LNCAP (cell line): ENCODE measurements at regions not wholly inside any gene's neighbourhood (a gene's known extent, or its start where the extent isn't known, plus 50 kb on each side); places are given as distances from the start of the nearest gene placed in this dataset.

ENCODE experiments used
- TF ChIP-seq, protein P1 (sequence below): fragments of 450-650 bp; IDR thresholded peaks from 2 replicates; pipeline ENCODE4 v1.5.1; 2017; ENCODE audit warnings: mild to moderate bottlenecking

DNA sequence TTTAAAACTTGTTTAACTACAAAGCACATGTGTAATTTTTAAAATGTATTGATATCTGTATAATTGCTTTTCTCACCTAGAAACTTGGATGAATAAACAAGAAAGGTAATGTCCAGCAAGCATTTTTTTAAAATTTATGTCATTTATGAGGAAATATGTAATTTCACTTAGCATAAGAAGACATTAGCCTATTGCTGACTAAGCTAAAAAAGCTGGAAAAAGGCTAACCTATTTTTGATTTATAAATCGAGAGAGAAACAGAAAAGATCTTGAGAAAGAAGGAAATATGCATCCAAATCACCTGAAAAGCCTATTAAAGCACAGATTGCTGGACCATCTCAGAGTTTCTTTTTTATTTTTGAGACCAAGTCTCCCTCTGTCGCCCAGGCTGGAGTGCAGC, 1181.3 kb downstream of the SLITRK1 start:
- TF ChIP-seq, protein P1, sequence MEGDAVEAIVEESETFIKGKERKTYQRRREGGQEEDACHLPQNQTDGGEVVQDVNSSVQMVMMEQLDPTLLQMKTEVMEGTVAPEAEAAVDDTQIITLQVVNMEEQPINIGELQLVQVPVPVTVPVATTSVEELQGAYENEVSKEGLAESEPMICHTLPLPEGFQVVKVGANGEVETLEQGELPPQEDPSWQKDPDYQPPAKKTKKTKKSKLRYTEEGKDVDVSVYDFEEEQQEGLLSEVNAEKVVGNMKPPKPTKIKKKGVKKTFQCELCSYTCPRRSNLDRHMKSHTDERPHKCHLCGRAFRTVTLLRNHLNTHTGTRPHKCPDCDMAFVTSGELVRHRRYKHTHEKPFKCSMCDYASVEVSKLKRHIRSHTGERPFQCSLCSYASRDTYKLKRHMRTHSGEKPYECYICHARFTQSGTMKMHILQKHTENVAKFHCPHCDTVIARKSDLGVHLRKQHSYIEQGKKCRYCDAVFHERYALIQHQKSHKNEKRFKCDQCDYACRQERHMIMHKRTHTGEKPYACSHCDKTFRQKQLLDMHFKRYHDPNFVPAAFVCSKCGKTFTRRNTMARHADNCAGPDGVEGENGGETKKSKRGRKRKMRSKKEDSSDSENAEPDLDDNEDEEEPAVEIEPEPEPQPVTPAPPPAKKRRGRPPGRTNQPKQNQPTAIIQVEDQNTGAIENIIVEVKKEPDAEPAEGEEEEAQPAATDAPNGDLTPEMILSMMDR: no peak

DNA sequence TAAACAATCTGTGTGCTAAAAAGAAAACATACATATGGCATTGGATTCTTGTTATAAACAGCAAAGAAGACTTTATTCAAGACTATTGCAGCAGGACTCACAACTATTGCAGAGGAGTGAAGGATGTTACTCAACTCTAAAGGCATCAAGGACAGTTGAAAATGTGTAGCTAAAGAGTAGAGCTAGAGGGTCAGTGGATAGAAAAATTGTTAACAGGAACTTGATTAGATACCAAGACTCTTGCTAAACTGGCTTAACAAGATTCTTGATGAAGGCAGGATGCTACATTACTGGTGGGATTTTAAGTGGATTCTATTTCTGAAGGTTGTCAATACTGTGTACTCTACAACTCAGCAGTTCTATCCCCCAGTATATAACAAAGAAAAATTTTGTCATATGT, 1183.3 kb downstream of the SLITRK1 start:
- TF ChIP-seq, protein P1: no peak

DNA sequence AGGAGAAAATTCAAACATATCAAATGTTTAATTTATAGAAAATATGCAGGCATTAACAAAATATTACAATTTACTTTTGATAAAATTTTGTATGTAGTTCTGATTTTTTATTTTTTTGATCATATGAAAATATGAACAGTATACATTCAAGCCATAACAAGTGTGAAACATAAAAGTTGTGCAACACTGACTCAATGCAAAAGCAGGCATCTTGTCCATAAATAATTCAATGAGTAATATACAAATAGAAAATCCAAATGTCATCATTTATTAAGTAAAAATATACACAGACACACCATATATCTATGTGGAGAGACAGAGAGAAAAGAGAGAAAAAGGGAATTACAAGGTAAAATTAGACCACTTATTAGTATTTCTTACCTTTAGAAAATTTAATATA, 1183.9 kb downstream of the SLITRK1 start:
- TF ChIP-seq, protein P1: no peak

DNA sequence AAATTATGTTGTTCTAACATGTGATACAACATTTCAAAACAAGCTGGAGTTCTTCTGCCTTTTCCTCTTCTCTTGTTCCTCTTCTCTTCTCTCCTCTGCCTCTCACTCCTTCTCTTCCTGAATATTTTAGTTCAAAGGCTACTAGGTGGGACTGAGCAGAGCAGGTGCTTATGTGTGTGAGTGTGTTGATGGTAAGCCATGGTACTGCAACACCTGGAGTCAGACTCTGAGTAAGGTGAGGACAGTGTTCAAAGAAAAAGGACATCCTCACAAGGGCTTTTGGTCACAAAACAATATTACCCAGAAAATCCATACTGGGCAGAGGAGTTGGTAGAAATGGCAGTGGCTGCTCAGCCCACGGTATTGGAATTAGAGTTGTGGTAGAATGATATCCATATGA, 1188.7 kb downstream of the SLITRK1 start:
- TF ChIP-seq, protein P1: no peak

DNA sequence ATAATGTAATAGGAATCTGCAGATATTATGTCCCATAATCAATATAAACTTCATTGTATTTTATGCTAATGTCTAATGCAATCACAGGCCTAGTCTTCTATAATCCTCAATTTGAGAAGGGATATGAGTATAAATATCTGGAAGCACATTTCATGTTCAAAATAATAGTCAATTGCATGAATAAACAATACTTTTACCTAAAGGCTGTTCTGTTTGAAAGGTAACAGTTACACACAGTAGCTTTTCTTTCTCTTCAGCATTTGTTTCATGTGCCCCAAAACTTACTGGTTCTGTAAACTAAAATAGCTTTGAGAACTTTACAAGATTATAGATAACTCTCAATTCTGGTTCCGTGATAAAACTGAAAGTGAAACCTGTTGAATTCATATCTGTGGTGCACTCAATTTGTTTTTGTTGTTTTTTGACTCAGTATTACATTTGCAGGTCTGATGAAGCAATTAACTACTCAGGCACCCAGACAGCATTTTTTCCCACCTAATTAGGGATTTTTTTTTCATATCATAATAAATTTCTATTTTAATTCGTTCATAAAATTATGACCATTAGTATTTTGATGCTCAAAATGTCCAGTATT, 1193.8 kb downstream of the SLITRK1 start:
- TF ChIP-seq, protein P1: no peak

DNA sequence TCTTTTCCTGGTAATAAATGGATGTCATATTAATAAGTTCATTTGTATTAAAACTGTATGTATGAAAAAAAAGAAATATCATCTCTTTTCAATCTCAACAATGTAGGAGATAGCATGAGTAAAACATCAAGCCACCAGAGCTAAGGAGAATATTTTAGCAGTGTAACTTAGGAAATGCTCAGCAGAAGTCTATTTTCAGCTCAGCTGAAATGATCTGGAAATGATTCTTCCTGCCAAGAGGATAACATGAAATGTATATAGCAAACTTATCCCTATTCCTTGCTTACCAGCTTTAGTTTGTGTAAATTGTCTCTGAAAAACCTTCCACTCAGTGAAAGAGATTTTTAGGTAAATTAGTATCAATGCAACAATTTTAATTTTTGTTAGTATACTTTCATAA, 1194.4 kb downstream of the SLITRK1 start:
- TF ChIP-seq, protein P1: no peak

DNA sequence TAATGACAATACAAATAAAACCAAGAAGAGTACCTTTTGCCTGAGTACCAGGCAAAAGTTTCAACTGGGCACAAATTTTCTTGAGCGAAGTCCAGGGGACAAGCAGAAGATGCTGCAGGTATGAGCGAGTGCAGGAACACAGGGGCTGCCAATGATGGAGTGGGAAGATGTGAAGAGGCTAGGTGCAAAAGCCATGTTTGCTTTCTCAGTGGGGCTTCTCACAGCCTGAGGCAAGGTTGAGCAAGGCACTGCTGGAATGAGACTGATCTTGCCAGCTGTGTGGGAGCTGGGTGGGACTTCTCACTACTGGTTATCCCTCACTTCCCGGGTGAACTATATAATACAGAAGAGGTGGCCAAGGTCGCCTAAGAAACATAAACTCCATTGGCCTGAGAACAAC, 1200.7 kb downstream of the SLITRK1 start:
- TF ChIP-seq, protein P1: no peak

DNA sequence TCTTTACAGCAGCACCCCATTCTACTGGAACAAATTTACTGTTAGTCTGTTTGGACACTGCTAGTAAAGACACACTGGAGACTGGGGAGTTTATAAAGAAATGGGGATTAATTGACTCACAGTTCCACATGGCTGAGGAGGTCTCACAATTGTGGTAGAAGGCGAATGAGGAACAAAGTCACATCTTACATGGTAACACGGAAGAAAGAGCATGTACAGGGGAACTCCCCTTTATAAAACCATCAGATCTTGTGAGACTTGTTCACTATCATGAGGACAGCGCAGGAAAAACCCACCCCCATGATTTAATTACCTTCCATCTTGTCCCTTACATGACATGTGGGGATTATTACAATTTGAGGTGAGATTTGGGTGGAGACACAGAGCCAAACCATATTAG, 1204.2 kb downstream of the SLITRK1 start:
- TF ChIP-seq, protein P1: no peak
